GM12865 (cell line): ENCODE measurements at regions not wholly inside any gene's neighbourhood (a gene's known extent, or its start where the extent isn't known, plus 50 kb on each side); places are given as distances from the start of the nearest gene placed in this dataset.
"Not testable (repeated sequence)": the region's sequence is repeated elsewhere in the genome, so short reads cannot be mapped to it uniquely, and the experiment has no call there.

Source experiments
- DNase-seq: peaks from one replicate; pipeline ENCODE4 v3.0.0; 2010; ENCODE audit warnings: low read depth
- H3K4me3 ChIP-seq: 2 replicates; pipeline ENCODE4 v1.5.1; 2011; ENCODE audit warnings: mild to moderate bottlenecking, low read depth, low read length, control low read depth
- TF ChIP-seq, protein P1 (sequence below): IDR thresholded peaks from 2 replicates; pipeline ENCODE4 v1.5.1; 2011; ENCODE audit warnings: low read length, control low read depth, low read depth, inconsistent platforms; ENCODE audit not compliant: insufficient read depth; ENCODE audit errors: missing control alignments

- TF ChIP-seq, protein P1, sequence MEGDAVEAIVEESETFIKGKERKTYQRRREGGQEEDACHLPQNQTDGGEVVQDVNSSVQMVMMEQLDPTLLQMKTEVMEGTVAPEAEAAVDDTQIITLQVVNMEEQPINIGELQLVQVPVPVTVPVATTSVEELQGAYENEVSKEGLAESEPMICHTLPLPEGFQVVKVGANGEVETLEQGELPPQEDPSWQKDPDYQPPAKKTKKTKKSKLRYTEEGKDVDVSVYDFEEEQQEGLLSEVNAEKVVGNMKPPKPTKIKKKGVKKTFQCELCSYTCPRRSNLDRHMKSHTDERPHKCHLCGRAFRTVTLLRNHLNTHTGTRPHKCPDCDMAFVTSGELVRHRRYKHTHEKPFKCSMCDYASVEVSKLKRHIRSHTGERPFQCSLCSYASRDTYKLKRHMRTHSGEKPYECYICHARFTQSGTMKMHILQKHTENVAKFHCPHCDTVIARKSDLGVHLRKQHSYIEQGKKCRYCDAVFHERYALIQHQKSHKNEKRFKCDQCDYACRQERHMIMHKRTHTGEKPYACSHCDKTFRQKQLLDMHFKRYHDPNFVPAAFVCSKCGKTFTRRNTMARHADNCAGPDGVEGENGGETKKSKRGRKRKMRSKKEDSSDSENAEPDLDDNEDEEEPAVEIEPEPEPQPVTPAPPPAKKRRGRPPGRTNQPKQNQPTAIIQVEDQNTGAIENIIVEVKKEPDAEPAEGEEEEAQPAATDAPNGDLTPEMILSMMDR = no peak
- H3K4me3 ChIP-seq = no peak overlapping the region
- no peak for DNase-seq
These were observed 79.5 kb upstream of the XPO1 start for GRCh38 chr2:61617610-61618009.

GRCh38 chr2:61605245-61605644 is 67.1 kb upstream of the XPO1 start:
- TF ChIP-seq, protein P1 = no peak
- DNase-seq = no peak
- no peak overlapping the region for H3K4me3 ChIP-seq

DNA sequence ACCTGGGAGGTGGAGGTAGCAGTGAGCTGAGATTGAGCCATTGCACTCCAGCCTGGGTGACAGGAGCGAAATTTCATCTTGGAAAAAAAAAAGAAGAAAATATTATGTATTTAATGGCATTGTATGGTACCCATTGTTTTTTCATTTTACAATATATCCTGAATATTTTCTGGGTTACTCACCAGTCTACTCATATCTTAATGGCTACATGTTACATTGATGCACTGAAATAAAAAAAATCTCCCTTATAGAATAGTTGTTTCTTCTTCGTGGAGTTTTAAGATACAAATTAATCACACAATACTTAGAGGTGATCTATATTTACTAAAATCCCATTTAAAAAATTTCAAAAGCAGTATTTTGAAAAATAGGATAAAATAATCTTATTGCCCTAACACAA is 66.3 kb upstream of the XPO1 start:
- TF ChIP-seq, protein P1 = no peak
- no peak overlapping the region for H3K4me3 ChIP-seq
- DNase-seq = no peak

DNA sequence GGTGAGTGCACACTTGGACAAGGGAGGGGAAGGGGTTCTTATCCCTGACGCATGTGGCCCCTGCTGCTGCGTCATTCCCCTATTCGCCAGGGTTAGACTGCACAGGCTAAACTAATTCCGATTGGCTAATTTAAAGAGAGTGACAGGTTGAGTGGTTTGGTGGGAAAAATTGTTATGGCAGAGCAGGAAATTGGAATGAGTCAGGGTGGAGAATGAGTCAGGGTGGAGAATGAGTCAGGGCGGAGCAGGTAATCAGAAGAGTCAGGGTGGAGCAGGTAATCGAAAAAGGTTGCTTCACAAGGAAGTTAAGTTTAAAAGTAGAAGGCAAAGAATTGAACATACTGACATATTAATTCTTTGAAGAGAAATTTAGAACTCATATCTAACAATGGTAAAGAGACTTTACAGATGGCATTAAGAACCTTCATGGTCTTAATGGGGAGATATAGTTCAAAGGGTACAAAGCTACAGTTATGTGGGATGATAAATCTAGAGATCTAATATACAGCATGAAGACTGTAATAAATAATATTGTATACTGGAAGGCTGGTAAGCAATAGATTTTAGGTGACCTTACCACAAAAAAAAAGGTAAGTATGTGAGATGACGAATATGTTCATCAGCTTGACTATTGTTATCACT is 60.5 kb upstream of the XPO1 start:
- H3K4me3 ChIP-seq, DNase-seq: not testable (repeated sequence)

GRCh38 chr2:61597300-61598289 is 59.4 kb upstream of the XPO1 start:
- no peak for DNase-seq
- H3K4me3 ChIP-seq = no peak overlapping the region
- TF ChIP-seq, protein P1 = no peak

- H3K4me3 ChIP-seq, DNase-seq: not testable (repeated sequence)
These were observed 56.0 kb upstream of the XPO1 start for GRCh38 chr2:61594201-61594600.

- not testable (repeated sequence) for H3K4me3 ChIP-seq, DNase-seq
These were observed 55.5 kb upstream of the XPO1 start for GRCh38 chr2:61593648-61594047.

GRCh38 chr2:61590214-61590613 is 52.1 kb upstream of the XPO1 start:
- TF ChIP-seq, protein P1 = no peak
- H3K4me3 ChIP-seq = no peak overlapping the region
- no peak for DNase-seq
